ENCODE measurements at regions not wholly inside any gene's neighbourhood (a gene's known extent, or its start where the extent isn't known, plus 50 kb on each side); places are given as distances from the start of the nearest gene placed in this dataset.

DNA sequence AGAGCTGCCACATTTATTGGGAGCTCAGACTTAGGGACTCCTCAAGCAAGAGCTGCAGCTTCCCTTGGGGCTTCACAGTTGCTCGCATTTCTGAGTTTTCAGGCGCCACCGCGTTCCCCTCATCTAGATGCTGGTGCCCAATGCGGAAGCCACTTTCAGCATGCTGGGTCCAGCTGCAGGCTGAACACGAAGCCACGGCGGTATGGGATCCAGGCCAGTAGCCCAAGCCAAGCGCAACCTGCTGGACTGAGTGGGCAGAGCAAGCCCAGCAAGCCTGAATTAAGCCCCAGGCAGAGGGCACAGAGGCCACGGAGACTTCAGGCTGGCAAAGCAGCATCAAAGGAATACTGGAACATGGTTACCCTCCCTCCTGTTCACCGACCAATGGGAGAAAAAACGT is 391.5 kb downstream of the HTR1A start:
- no peak overlapping the region for H3K4me3 Mint-ChIP-seq
- no peak overlapping the region for H3K27ac Mint-ChIP-seq
- ATAC-seq (peak; percentile 85), DNase-seq (ENCODE audit: low spot score) (peak; percentile 30)
- H3K9me3 Mint-ChIP-seq: peaks cover 15% of the 10 kb centered on the region
- no peaks in the 10 kb centered on the region for H3K36me3 Mint-ChIP-seq
- CTCF ChIA-PET: no interaction called here
- no peaks in the 10 kb centered on the region; the same call in 1 of the 2 replicates for H3K27me3 Mint-ChIP-seq (ENCODE audit: low read depth)
- POLR2A ChIA-PET: no interaction called here
- TF ChIP-seq, protein P1, sequence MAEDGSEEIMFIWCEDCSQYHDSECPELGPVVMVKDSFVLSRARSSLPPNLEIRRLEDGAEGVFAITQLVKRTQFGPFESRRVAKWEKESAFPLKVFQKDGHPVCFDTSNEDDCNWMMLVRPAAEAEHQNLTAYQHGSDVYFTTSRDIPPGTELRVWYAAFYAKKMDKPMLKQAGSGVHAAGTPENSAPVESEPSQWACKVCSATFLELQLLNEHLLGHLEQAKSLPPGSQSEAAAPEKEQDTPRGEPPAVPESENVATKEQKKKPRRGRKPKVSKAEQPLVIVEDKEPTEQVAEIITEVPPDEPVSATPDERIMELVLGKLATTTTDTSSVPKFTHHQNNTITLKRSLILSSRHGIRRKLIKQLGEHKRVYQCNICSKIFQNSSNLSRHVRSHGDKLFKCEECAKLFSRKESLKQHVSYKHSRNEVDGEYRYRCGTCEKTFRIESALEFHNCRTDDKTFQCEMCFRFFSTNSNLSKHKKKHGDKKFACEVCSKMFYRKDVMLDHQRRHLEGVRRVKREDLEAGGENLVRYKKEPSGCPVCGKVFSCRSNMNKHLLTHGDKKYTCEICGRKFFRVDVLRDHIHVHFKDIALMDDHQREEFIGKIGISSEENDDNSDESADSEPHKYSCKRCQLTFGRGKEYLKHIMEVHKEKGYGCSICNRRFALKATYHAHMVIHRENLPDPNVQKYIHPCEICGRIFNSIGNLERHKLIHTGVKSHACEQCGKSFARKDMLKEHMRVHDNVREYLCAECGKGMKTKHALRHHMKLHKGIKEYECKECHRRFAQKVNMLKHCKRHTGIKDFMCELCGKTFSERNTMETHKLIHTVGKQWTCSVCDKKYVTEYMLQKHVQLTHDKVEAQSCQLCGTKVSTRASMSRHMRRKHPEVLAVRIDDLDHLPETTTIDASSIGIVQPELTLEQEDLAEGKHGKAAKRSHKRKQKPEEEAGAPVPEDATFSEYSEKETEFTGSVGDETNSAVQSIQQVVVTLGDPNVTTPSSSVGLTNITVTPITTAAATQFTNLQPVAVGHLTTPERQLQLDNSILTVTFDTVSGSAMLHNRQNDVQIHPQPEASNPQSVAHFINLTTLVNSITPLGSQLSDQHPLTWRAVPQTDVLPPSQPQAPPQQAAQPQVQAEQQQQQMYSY (CRISPR knock-in tag; IDR thresholded peaks at IDR 0.05): no peak
- no peak for TF ChIP-seq ZNF121 (CRISPR knock-in tag; IDR thresholded peaks at IDR 0.05)
- TF ChIP-seq, protein P2, sequence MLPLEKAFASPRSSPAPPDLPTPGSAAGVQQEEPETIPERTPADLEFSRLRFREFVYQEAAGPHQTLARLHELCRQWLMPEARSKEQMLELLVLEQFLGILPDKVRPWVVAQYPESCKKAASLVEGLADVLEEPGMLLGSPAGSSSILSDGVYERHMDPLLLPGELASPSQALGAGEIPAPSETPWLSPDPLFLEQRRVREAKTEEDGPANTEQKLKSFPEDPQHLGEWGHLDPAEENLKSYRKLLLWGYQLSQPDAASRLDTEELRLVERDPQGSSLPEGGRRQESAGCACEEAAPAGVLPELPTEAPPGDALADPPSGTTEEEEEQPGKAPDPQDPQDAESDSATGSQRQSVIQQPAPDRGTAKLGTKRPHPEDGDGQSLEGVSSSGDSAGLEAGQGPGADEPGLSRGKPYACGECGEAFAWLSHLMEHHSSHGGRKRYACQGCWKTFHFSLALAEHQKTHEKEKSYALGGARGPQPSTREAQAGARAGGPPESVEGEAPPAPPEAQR (CRISPR knock-in tag; IDR thresholded peaks at IDR 0.05): no peak
- TF ChIP-seq, protein P3, sequence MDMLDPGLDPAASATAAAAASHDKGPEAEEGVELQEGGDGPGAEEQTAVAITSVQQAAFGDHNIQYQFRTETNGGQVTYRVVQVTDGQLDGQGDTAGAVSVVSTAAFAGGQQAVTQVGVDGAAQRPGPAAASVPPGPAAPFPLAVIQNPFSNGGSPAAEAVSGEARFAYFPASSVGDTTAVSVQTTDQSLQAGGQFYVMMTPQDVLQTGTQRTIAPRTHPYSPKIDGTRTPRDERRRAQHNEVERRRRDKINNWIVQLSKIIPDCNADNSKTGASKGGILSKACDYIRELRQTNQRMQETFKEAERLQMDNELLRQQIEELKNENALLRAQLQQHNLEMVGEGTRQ (CRISPR knock-in tag; IDR thresholded peaks at IDR 0.05): no peak
- no peak for TF ChIP-seq ESRRA (CRISPR knock-in tag; IDR thresholded peaks at IDR 0.05; ENCODE audit: borderline replicate concordance)
- TF ChIP-seq TEAD1 (CRISPR knock-in tag; IDR thresholded peaks at IDR 0.05): no peak
- no peak for TF ChIP-seq ZNF138 (CRISPR knock-in tag; conservative IDR thresholded peaks at IDR 0.05)
- TF ChIP-seq, protein P4, sequence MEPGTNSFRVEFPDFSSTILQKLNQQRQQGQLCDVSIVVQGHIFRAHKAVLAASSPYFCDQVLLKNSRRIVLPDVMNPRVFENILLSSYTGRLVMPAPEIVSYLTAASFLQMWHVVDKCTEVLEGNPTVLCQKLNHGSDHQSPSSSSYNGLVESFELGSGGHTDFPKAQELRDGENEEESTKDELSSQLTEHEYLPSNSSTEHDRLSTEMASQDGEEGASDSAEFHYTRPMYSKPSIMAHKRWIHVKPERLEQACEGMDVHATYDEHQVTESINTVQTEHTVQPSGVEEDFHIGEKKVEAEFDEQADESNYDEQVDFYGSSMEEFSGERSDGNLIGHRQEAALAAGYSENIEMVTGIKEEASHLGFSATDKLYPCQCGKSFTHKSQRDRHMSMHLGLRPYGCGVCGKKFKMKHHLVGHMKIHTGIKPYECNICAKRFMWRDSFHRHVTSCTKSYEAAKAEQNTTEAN (CRISPR knock-in tag; IDR thresholded peaks at IDR 0.05): no peak
- TF ChIP-seq, protein P5, sequence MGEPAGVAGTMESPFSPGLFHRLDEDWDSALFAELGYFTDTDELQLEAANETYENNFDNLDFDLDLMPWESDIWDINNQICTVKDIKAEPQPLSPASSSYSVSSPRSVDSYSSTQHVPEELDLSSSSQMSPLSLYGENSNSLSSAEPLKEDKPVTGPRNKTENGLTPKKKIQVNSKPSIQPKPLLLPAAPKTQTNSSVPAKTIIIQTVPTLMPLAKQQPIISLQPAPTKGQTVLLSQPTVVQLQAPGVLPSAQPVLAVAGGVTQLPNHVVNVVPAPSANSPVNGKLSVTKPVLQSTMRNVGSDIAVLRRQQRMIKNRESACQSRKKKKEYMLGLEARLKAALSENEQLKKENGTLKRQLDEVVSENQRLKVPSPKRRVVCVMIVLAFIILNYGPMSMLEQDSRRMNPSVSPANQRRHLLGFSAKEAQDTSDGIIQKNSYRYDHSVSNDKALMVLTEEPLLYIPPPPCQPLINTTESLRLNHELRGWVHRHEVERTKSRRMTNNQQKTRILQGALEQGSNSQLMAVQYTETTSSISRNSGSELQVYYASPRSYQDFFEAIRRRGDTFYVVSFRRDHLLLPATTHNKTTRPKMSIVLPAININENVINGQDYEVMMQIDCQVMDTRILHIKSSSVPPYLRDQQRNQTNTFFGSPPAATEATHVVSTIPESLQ (CRISPR knock-in tag; IDR thresholded peaks at IDR 0.05): no peak
- no peak for TF ChIP-seq MXD4 (CRISPR knock-in tag; IDR thresholded peaks at IDR 0.05; ENCODE audit: borderline replicate concordance)
- no peak for TF ChIP-seq SP1 (CRISPR knock-in tag; conservative IDR thresholded peaks at IDR 0.05)
- TF ChIP-seq ELF4 (CRISPR knock-in tag; IDR thresholded peaks at IDR 0.05; ENCODE audit: low read depth): no peak
- TF ChIP-seq SMAD4 (CRISPR knock-in tag; IDR thresholded peaks at IDR 0.05): no peak
- no peak for TF ChIP-seq JAZF1 (CRISPR knock-in tag; IDR thresholded peaks at IDR 0.05)
- TF ChIP-seq, protein P6, sequence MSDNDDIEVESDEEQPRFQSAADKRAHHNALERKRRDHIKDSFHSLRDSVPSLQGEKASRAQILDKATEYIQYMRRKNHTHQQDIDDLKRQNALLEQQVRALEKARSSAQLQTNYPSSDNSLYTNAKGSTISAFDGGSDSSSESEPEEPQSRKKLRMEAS (CRISPR knock-in tag; IDR thresholded peaks at IDR 0.05): no peak
- TF ChIP-seq, protein P7, sequence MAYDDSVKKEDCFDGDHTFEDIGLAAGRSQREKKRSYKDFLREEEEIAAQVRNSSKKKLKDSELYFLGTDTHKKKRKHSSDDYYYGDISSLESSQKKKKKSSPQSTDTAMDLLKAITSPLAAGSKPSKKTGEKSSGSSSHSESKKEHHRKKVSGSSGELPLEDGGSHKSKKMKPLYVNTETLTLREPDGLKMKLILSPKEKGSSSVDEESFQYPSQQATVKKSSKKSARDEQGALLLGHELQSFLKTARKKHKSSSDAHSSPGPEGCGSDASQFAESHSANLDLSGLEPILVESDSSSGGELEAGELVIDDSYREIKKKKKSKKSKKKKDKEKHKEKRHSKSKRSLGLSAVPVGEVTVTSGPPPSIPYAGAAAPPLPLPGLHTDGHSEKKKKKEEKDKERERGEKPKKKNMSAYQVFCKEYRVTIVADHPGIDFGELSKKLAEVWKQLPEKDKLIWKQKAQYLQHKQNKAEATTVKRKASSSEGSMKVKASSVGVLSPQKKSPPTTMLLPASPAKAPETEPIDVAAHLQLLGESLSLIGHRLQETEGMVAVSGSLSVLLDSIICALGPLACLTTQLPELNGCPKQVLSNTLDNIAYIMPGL (CRISPR knock-in tag; IDR thresholded peaks at IDR 0.05): no peak
- TF ChIP-seq FOXK1 (CRISPR knock-in tag; IDR thresholded peaks at IDR 0.05): no peak
- no peak for TF ChIP-seq ATF1 (CRISPR knock-in tag; IDR thresholded peaks at IDR 0.05)
- H3K4me1 Mint-ChIP-seq: peaks cover 3% of the 10 kb centered on the region; the same call in 1 of the 2 replicates
